ENCODE measurements at regions not wholly inside any gene's neighbourhood (a gene's known extent, or its start where the extent isn't known, plus 50 kb on each side); places are given as distances from the start of the nearest gene placed in this dataset.

DNA sequence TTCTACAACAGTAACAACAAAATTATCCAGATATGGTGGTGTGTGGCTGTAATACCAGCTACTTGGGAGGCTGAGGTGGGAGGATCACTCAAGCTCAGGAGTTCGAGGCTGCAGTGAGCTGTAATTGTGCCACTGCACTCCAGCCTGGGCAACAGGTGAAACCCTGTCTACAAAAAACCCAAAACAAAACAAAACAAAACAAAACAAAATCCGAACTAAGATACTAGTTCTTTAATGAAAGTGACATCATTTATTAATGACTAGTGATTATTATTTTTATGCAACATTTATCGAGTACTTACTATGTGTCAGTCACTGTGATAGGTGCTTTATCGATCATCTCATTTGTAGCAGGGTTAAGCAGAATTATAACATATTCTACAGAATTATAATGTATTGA is 196.9 kb upstream of the GDNF start:
- TF ChIP-seq, protein P1, sequence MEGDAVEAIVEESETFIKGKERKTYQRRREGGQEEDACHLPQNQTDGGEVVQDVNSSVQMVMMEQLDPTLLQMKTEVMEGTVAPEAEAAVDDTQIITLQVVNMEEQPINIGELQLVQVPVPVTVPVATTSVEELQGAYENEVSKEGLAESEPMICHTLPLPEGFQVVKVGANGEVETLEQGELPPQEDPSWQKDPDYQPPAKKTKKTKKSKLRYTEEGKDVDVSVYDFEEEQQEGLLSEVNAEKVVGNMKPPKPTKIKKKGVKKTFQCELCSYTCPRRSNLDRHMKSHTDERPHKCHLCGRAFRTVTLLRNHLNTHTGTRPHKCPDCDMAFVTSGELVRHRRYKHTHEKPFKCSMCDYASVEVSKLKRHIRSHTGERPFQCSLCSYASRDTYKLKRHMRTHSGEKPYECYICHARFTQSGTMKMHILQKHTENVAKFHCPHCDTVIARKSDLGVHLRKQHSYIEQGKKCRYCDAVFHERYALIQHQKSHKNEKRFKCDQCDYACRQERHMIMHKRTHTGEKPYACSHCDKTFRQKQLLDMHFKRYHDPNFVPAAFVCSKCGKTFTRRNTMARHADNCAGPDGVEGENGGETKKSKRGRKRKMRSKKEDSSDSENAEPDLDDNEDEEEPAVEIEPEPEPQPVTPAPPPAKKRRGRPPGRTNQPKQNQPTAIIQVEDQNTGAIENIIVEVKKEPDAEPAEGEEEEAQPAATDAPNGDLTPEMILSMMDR (conservative IDR thresholded peaks at IDR 0.05; ENCODE audit: low read depth, low read length): no peak
- no peak for TF ChIP-seq FOS (IDR thresholded peaks at IDR 0.05; ENCODE audit: low read depth, low read length)
- TF ChIP-seq SMC3 (IDR thresholded peaks at IDR 0.05; ENCODE audit: low read depth, low read length): no peak
- TF ChIP-seq POLR2A (IDR thresholded peaks at IDR 0.05; ENCODE audit: low read depth, low read length): no peak
- TF ChIP-seq RCOR1 (IDR thresholded peaks at IDR 0.05; ENCODE audit: insufficient replicate concordance, low read length): no peak
- no peak for TF ChIP-seq RAD21 (IDR thresholded peaks at IDR 0.05; ENCODE audit: low read length)
- no peak for TF ChIP-seq MXI1 (IDR thresholded peaks at IDR 0.05; ENCODE audit: borderline replicate concordance, low read depth, low read length)
- no peak for TF ChIP-seq CHD1 (IDR thresholded peaks at IDR 0.05; ENCODE audit: low read depth, low read length)
- H3K9ac ChIP-seq (ENCODE audit: low read depth, low read length): no peak overlapping the region
- WGBS, 2 experiments (ENCODE audit: extremely low coverage in 2 of 2, insufficient read length in 1 of 2): no CpG with 5 or more reads among the region's 4 CpGs
- intact Hi-C loops (cut with micrococcal nuclease): no loop called here
- no TSS peak for BruUV-seq (replicated peaks)
- no peak overlapping the region for H4K5ac ChIP-seq (ENCODE audit: low read depth, low read length)
- no peaks in the 10 kb centered on the region for H3K36me3 ChIP-seq (ENCODE audit: control insufficient read depth, insufficient read depth, low read length)
- H3K4ac ChIP-seq (ENCODE audit: low read depth, low read length): no peak overlapping the region
- no peak overlapping the region for H3K23ac ChIP-seq (ENCODE audit: low read depth, low read length)
- DNase-seq (no peak), ATAC-seq (ENCODE audit: low read depth) (no peak)
- H3K4me3 ChIP-seq (ENCODE audit: insufficient read depth, low read depth, low read length): no peak overlapping the region
- no peaks in the 10 kb centered on the region for H3K9me3 ChIP-seq (ENCODE audit: control insufficient read depth, insufficient read depth, low read length)
- in situ Hi-C loops (cut with MboI; ENCODE audit: low sequenced_read_pairs): no loop called here
- no peaks in the 10 kb centered on the region; the same call in 1 of the 2 replicates for H3K27me3 ChIP-seq (ENCODE audit: control insufficient read depth, insufficient read depth, low read length)
- H2BK120ac ChIP-seq (ENCODE audit: low read depth, low read length): no peak overlapping the region
- no peak overlapping the region for H2AFZ ChIP-seq (replicated peaks; ENCODE audit: low read length, poor library complexity)
- no peak overlapping the region for H3K18ac ChIP-seq (ENCODE audit: low read depth, low read length)
- H2AK5ac ChIP-seq (ENCODE audit: low read depth, low read length): no peak overlapping the region
- ChIA-PET POLR2A (ENCODE audit: unreplicated experiment) (no interaction called here), CTCF (no interaction called here)
- H3K56ac ChIP-seq (ENCODE audit: extremely low read depth, insufficient read depth, low read length): no peak overlapping the region
- no peaks in the 10 kb centered on the region for H3K79me1 ChIP-seq (ENCODE audit: low read depth in 1 of 2, low read length in 2 of 2)
- no peak overlapping the region for H3K4me2 ChIP-seq (ENCODE audit: low read depth, low read length)
- H4K8ac ChIP-seq (ENCODE audit: low read depth in 2 of 2, low read length in 2 of 2): no peak overlapping the region
- no peaks in the 10 kb centered on the region for H4K20me1 ChIP-seq (ENCODE audit: insufficient read depth, low read length)
- H2BK5ac ChIP-seq (ENCODE audit: low read depth, low read length, poor library complexity, severe bottlenecking): no peak overlapping the region
- no peaks in the 10 kb centered on the region for H3K9me1 ChIP-seq (ENCODE audit: insufficient read depth, low read length)
- no peak overlapping the region for H2AK9ac ChIP-seq (replicated peaks; ENCODE audit: low read depth, low read length, poor library complexity)
- no peak overlapping the region for H3K14ac ChIP-seq (replicated peaks; ENCODE audit: low read depth, low read length)
- no peaks in the 10 kb centered on the region for H3K4me1 ChIP-seq (ENCODE audit: control insufficient read depth, insufficient read depth, low read length)
- no peak overlapping the region for H3K27ac ChIP-seq (ENCODE audit: insufficient read depth, low read length)
- no peak overlapping the region for H2BK15ac ChIP-seq (ENCODE audit: low read depth, low read length)
- dilution Hi-C loops (cut with HindIII; ENCODE audit: low sequenced_read_pairs, unreplicated experiment): no loop called here
- H2BK20ac ChIP-seq (ENCODE audit: low read depth, low read length): no peak overlapping the region
- no peak overlapping the region for H4K91ac ChIP-seq (ENCODE audit: insufficient read depth, low read depth, low read length)
